D721Med (cell line): ENCODE measurements at regions not wholly inside any gene's neighbourhood (a gene's known extent, or its start where the extent isn't known, plus 50 kb on each side); places are given as distances from the start of the nearest gene placed in this dataset.
"Not testable (repeated sequence)": the region's sequence is repeated elsewhere in the genome, so short reads cannot be mapped to it uniquely, and the experiment has no call there.

ENCODE experiments used
- DNase-seq: peaks from one replicate; pipeline ENCODE4 v3.0.0; 2011; ENCODE audit warnings: low spot score; ENCODE audit not compliant: insufficient read length
- FAIRE-seq: peaks from 2 replicates; lab custom pipeline; 2011; peaks lifted over from hg19 to GRCh38; lab: Jason Lieb, UNC
- CTCF ChIP-seq: IDR thresholded peaks from 2 replicates; pipeline ENCODE4 v1.5.1; 2012; ENCODE audit warnings: mild to moderate bottlenecking, control low read depth; ENCODE audit not compliant: insufficient read depth; ENCODE audit errors: missing control alignments

GRCh38 chr9:89949111-89949510 lies 344.3 kb downstream of the GADD45G start:
- DNase-seq: no peak
- no peak for FAIRE-seq
- TF ChIP-seq CTCF: no peak

- DNase-seq: no peak
- FAIRE-seq: no peak
- TF ChIP-seq CTCF: no peak
These were observed 346.9 kb downstream of the GADD45G start for GRCh38 chr9:89951675-89952074.

DNA sequence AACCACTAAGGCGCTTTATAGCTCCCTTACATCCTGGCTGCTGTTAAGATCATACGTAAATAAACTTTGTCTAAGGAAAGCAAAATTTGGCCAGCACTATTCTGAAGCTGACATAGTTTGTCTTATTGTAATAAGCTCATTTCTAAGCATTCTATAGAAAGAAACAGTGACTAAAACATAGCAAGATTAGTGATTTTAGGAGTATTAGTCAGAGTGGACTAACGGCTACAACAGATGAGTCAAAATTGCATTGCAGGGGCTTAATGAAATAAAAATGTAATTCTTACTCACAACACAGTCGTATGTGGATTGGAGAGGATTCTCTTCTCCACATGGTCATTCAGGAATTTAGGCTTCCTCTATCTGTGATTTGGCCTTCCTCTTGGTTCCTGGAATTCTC lies 347.6 kb downstream of the GADD45G start:
- DNase-seq: no peak
- FAIRE-seq: no peak
- no peak for TF ChIP-seq CTCF

DNA sequence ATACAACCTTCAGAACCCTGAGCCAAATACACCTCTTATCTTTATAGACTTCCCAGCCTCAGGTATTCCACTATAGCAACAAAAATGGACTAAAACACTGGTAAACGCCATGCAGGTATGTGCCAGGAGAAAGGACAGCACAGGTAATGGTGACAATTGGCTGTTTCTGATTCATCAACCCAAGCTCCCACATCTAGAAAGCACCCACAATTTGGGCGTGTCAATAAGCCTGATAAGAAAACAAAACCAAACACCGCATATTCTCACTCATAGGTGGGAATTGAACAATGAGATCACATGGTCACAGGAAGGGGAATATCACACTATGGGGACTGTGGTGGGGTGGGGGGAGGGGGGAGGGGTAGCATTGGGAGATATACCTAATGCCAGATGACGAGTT lies 348.5 kb downstream of the GADD45G start:
- not testable (repeated sequence) for DNase-seq, FAIRE-seq

- TF ChIP-seq CTCF: no peak
- FAIRE-seq: no peak
- DNase-seq: no peak
These were observed 349.2 kb downstream of the GADD45G start for GRCh38 chr9:89953824-89954615.

GRCh38 chr9:89955144-89955543 lies 350.3 kb downstream of the GADD45G start:
- TF ChIP-seq CTCF: no peak
- DNase-seq (no peak), FAIRE-seq (no peak)

- FAIRE-seq (no peak), DNase-seq (no peak)
- TF ChIP-seq CTCF: no peak
These were observed 350.8 kb downstream of the GADD45G start for GRCh38 chr9:89955626-89956025.
